Sigmoid colon (tissue), 3 donors: ENCODE measurements at regions not wholly inside any gene's neighbourhood (a gene's known extent, or its start where the extent isn't known, plus 50 kb on each side); places are given as distances from the start of the nearest gene placed in this dataset.

Source experiments
- POLR2A ChIP-seq, 2 donors: fragments of 450-650 bp; IDR thresholded peaks; one replicate each; pipeline ENCODE4 v1.6.1; 2016; ENCODE audit warnings: antibody characterized with exemption in 2 of 2, mild to moderate bottlenecking in 2 of 2, moderate library complexity in 2 of 2
- TF ChIP-seq, protein P1 (sequence below), 4 experiments: fragments of 450-650 bp in 3 of 4; fragments of 200-600 bp in 1 of 4; IDR thresholded peaks; one replicate each; pipeline ENCODE4 v1.5.1; 2016 to 2019; ENCODE audit warnings: antibody characterized with exemption in 4 of 4, mild to moderate bottlenecking in 3 of 4, moderate library complexity in 2 of 4

GRCh38 chr1:101550581-101550980 lies 313.8 kb downstream of the S1PR1 start:
- TF ChIP-seq, protein P1, sequence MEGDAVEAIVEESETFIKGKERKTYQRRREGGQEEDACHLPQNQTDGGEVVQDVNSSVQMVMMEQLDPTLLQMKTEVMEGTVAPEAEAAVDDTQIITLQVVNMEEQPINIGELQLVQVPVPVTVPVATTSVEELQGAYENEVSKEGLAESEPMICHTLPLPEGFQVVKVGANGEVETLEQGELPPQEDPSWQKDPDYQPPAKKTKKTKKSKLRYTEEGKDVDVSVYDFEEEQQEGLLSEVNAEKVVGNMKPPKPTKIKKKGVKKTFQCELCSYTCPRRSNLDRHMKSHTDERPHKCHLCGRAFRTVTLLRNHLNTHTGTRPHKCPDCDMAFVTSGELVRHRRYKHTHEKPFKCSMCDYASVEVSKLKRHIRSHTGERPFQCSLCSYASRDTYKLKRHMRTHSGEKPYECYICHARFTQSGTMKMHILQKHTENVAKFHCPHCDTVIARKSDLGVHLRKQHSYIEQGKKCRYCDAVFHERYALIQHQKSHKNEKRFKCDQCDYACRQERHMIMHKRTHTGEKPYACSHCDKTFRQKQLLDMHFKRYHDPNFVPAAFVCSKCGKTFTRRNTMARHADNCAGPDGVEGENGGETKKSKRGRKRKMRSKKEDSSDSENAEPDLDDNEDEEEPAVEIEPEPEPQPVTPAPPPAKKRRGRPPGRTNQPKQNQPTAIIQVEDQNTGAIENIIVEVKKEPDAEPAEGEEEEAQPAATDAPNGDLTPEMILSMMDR (IDR thresholded peaks at IDR 0.05): no peak
- TF ChIP-seq POLR2A (IDR thresholded peaks at IDR 0.05): no peak
